ENCODE measurements at regions not wholly inside any gene's neighbourhood (a gene's known extent, or its start where the extent isn't known, plus 50 kb on each side); places are given as distances from the start of the nearest gene placed in this dataset.

DNA sequence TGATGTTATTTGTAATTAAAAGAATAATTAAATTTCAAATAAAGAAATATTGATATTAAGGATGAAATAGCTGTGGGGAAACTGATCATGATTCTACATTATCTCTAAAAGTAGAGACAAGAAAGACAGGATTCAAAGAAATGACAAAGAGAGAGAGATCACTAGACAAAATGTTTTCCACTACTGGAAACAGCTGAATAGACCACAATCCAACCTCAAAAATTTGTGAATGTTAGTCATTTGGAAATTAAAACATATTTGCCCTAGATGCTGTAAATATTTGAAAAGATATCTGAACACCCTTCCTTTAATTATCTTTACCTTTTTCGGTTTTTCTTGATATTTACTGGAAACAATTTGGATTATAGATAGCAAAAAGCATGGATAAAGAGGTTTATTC is 414.9 kb downstream of the CENPC start:
- H3K27me3 ChIP-seq: no peaks in the 10 kb centered on the region
- H3K4me3 ChIP-seq: no peak overlapping the region
- H3K4me1 ChIP-seq: no peaks in the 10 kb centered on the region
- H3K36me3 ChIP-seq: no peaks in the 10 kb centered on the region
- no peak overlapping the region for H3K27ac ChIP-seq
- TF ChIP-seq EP300 (IDR thresholded peaks at IDR 0.05): no peak
- TF ChIP-seq POLR2A (IDR thresholded peaks at IDR 0.05): no peak
- TF ChIP-seq, protein P1, sequence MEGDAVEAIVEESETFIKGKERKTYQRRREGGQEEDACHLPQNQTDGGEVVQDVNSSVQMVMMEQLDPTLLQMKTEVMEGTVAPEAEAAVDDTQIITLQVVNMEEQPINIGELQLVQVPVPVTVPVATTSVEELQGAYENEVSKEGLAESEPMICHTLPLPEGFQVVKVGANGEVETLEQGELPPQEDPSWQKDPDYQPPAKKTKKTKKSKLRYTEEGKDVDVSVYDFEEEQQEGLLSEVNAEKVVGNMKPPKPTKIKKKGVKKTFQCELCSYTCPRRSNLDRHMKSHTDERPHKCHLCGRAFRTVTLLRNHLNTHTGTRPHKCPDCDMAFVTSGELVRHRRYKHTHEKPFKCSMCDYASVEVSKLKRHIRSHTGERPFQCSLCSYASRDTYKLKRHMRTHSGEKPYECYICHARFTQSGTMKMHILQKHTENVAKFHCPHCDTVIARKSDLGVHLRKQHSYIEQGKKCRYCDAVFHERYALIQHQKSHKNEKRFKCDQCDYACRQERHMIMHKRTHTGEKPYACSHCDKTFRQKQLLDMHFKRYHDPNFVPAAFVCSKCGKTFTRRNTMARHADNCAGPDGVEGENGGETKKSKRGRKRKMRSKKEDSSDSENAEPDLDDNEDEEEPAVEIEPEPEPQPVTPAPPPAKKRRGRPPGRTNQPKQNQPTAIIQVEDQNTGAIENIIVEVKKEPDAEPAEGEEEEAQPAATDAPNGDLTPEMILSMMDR (IDR thresholded peaks at IDR 0.05): no peak
- no peak for TF ChIP-seq POLR2AphosphoS5 (IDR thresholded peaks at IDR 0.05)
- H3K9me3 ChIP-seq: no peaks in the 10 kb centered on the region
- ATAC-seq: no peak
- WGBS, 2 donors (ENCODE audit: low coverage in 1 of 2): 59 to 80% methylated on average over 1 of the region's 1 CpG

DNA sequence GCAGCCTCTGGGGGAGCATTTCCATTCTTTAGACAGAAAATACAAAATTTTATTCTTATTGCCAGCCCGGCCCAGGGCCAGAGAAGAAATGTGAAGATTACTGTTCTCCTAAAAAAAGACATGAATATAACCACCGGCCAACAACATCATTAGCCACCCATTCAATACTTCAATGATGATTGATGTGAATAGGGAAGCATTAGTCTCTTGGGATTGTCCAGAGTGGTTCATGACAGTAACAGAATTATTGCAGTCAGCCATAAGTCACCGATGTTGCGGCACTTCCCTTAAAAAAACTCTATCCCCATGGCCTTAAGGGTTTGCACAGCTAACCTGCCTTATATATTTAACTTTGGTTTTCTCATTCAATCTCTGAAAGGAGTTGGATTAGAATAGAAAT is 418.7 kb downstream of the CENPC start:
- TF ChIP-seq EP300 (IDR thresholded peaks at IDR 0.05): no peak
- TF ChIP-seq, protein P1 (IDR thresholded peaks at IDR 0.05): no peak
- no peak for TF ChIP-seq POLR2A (IDR thresholded peaks at IDR 0.05)
- no peak for TF ChIP-seq POLR2AphosphoS5 (IDR thresholded peaks at IDR 0.05)
- H3K4me3 ChIP-seq: no peak overlapping the region
- no peaks in the 10 kb centered on the region for H3K27me3 ChIP-seq
- H3K36me3 ChIP-seq: no peaks in the 10 kb centered on the region
- no peaks in the 10 kb centered on the region for H3K9me3 ChIP-seq
- H3K27ac ChIP-seq: no peak overlapping the region
- 74 to 86% methylated on average over 4 of the region's 4 CpGs for WGBS, 2 donors (ENCODE audit: low coverage in 1 of 2)
- no peak for ATAC-seq
- H3K4me1 ChIP-seq: no peaks in the 10 kb centered on the region

DNA sequence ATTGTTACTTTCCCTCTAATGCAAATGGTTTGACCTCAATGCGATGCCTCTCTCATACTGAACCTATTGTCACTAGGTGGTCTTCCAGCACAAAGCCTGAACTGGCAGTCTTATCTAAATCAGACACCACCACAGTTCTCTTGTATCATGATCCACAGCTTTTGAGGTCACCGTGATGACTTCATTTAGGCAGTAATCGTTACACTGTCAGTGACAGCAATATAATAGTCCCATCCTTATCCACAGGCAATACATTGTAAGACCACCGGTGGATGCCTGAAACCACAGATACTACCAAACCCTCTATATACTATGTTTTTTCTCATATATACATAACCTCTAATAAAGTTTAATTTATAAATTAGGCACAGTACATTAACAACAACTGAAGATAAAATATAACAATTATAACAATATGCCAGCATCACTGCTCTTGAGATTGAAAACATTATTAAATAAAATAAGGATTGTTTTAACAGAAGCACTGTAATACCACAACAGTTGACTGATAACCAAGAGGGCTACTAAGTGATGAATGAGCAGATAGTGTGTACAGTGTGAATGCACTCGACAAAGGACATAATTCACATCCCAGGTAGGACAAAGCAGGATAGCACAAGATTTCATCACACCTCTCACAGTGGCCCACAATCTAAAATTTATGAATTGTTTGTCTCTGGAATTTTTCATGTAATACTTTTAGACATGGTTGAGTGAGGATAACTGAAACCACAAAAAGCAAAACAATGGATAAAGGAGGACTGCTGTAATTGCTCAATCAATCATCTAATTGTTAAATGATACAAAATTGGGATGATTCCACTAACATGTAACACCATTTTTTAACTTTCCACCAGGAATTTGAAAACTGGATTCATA is 419.4 kb downstream of the CENPC start:
- Histone ChIP-seq H3K4me3 (no peak overlapping the region), H3K4me1 (no peaks in the 10 kb centered on the region), H3K9me3 (no peaks in the 10 kb centered on the region), H3K36me3 (no peaks in the 10 kb centered on the region), H3K27ac (no peak overlapping the region), H3K27me3 (no peaks in the 10 kb centered on the region)
- TF ChIP-seq POLR2A (IDR thresholded peaks at IDR 0.05): no peak
- TF ChIP-seq POLR2AphosphoS5 (IDR thresholded peaks at IDR 0.05): no peak
- TF ChIP-seq, protein P1 (IDR thresholded peaks at IDR 0.05): no peak
- 61 to 68% methylated on average over 5 of the region's 5 CpGs for WGBS, 2 donors (ENCODE audit: low coverage in 1 of 2)
- ATAC-seq: no peak

DNA sequence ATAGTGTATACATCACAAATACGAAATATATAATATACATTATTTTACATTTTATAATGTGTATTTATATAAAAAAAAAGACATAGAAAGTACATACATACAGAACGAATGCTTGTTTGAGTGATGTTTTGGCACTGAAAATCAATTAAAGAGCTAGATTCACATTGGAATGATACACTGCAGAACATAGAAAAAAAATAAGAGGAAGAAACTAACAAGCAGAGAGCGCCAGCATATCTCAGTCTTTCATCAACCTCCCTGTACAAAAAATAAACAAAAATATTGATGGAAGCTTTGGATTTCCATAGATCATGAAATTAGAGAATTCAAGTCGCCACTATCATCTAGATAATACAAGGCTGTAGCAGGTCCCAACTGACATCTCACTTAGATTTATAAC is 420.6 kb downstream of the CENPC start:
- no peak overlapping the region for H3K4me3 ChIP-seq
- no peaks in the 10 kb centered on the region for H3K36me3 ChIP-seq
- H3K27ac ChIP-seq: no peak overlapping the region
- H3K9me3 ChIP-seq: no peaks in the 10 kb centered on the region
- H3K4me1 ChIP-seq: no peaks in the 10 kb centered on the region
- TF ChIP-seq POLR2AphosphoS5 (IDR thresholded peaks at IDR 0.05): no peak
- no peak for TF ChIP-seq POLR2A (IDR thresholded peaks at IDR 0.05)
- TF ChIP-seq, protein P1 (IDR thresholded peaks at IDR 0.05): no peak
- TF ChIP-seq EP300 (IDR thresholded peaks at IDR 0.05): no peak
- WGBS, 2 donors (ENCODE audit: low coverage in 1 of 2): 65 to 71% methylated on average over 4 of the region's 4 CpGs
- ATAC-seq: no peak
- no peaks in the 10 kb centered on the region for H3K27me3 ChIP-seq

DNA sequence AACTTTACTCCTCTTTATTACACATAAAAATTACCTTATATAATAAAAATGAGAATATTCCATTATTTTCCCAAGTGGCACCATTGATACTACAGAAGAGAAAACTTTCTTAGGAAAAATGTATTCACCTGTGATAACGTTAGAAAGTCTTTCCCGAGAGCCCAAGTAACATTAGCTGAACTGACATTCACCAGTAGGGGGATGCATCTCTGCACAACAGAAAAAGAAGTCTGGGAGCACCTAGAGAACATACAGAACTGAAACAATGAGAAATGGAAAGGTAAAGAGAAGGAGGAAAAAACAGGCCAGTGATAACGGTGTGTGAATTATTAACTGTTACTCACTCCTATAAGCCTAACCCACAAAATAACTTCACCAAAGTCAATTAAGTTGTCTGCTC is 423.3 kb downstream of the CENPC start:
- no peaks in the 10 kb centered on the region for H3K9me3 ChIP-seq
- no peak for TF ChIP-seq POLR2AphosphoS5 (IDR thresholded peaks at IDR 0.05)
- no peak for TF ChIP-seq EP300 (IDR thresholded peaks at IDR 0.05)
- TF ChIP-seq, protein P1 (IDR thresholded peaks at IDR 0.05): no peak
- no peak for TF ChIP-seq POLR2A (IDR thresholded peaks at IDR 0.05)
- no peaks in the 10 kb centered on the region for H3K27me3 ChIP-seq
- 0 to 38% methylated on average over 3 of the region's 3 CpGs for WGBS, 2 donors (ENCODE audit: low coverage in 1 of 2)
- H3K27ac ChIP-seq: no peak overlapping the region
- H3K4me1 ChIP-seq: no peaks in the 10 kb centered on the region
- H3K36me3 ChIP-seq: no peaks in the 10 kb centered on the region
- no peak for ATAC-seq
- H3K4me3 ChIP-seq: no peak overlapping the region
